ENCODE measurements at regions not wholly inside any gene's neighbourhood (a gene's known extent, or its start where the extent isn't known, plus 50 kb on each side); places are given as distances from the start of the nearest gene placed in this dataset.
"Not testable (repeated sequence)": the region's sequence is repeated elsewhere in the genome, so short reads cannot be mapped to it uniquely, and the experiment has no call there.

- DNase-seq (ENCODE audit: low spot score) (no peak), ATAC-seq (no peak)
- intact Hi-C loops (cut with DNase I): no loop called here
These were observed 128.1 kb upstream of the NPAS2 start for GRCh38 chr2:100691846-100692245.

- no peak for ATAC-seq
- no peak for DNase-seq (ENCODE audit: low spot score)
- intact Hi-C loops (cut with DNase I): no loop called here
These were observed 127.6 kb upstream of the NPAS2 start for GRCh38 chr2:100692381-100692780.

- intact Hi-C loops (cut with DNase I): no loop called here
- no peak for ATAC-seq
- no peak for DNase-seq (ENCODE audit: low spot score)
These were observed 127.0 kb upstream of the NPAS2 start for GRCh38 chr2:100692906-100693305.

- intact Hi-C loops (cut with DNase I): no loop called here
- ATAC-seq: no peak
- DNase-seq (ENCODE audit: low spot score): no peak
These were observed 120.8 kb upstream of the NPAS2 start for GRCh38 chr2:100699131-100699530.

- intact Hi-C loops (cut with DNase I): no loop called here
- DNase-seq (ENCODE audit: low spot score): no peak
- peak; percentile 10 for ATAC-seq
These were observed 117.4 kb upstream of the NPAS2 start for GRCh38 chr2:100702438-100703109.

GRCh38 chr2:100703213-100703612 lies 116.7 kb upstream of the NPAS2 start:
- peak; percentile 68 for ATAC-seq
- intact Hi-C loops (cut with DNase I): no loop called here
- no peak for DNase-seq (ENCODE audit: low spot score)

GRCh38 chr2:100703739-100704138 lies 116.2 kb upstream of the NPAS2 start:
- no peak for DNase-seq (ENCODE audit: low spot score)
- intact Hi-C loops (cut with DNase I): no loop called here
- ATAC-seq: no peak

GRCh38 chr2:100704156-100704555 lies 115.8 kb upstream of the NPAS2 start:
- ATAC-seq: no peak
- no peak for DNase-seq (ENCODE audit: low spot score)
- intact Hi-C loops (cut with DNase I): no loop called here

- DNase-seq (ENCODE audit: low spot score) (no peak), ATAC-seq (no peak)
- intact Hi-C loops (cut with DNase I): no loop called here
These were observed 115.2 kb upstream of the NPAS2 start for GRCh38 chr2:100704711-100705110.

GRCh38 chr2:100707016-100707947 lies 112.7 kb upstream of the NPAS2 start:
- DNase-seq (ENCODE audit: low spot score): no peak
- intact Hi-C loops (cut with DNase I): no loop called here
- no peak for ATAC-seq

- intact Hi-C loops (cut with DNase I): no loop called here
- no peak for DNase-seq (ENCODE audit: low spot score)
- ATAC-seq: no peak
These were observed 111.6 kb upstream of the NPAS2 start for GRCh38 chr2:100708333-100708732.

GRCh38 chr2:100713106-100713505 lies 106.8 kb upstream of the NPAS2 start:
- intact Hi-C loops (cut with DNase I): no loop called here
- no peak for DNase-seq (ENCODE audit: low spot score)
- no peak for ATAC-seq

GRCh38 chr2:100714396-100715010 lies 105.4 kb upstream of the NPAS2 start:
- not testable (repeated sequence) for ATAC-seq; DNase-seq (ENCODE audit: low spot score)

GRCh38 chr2:100715861-100716260 lies 104.1 kb upstream of the NPAS2 start:
- DNase-seq (ENCODE audit: low spot score); ATAC-seq; intact Hi-C loops (cut with DNase I): not testable (repeated sequence)

More at GRCh38 chr2:100714396-100715010, 105.4 kb upstream of the NPAS2 start:
- intact Hi-C loops (cut with DNase I): not testable (repeated sequence)

GRCh38 chr2:100716581-100716980 lies 103.4 kb upstream of the NPAS2 start:
- no peak for DNase-seq (ENCODE audit: low spot score)
- intact Hi-C loops (cut with DNase I): no loop called here
- ATAC-seq: no peak

GRCh38 chr2:100718065-100718629 lies 101.8 kb upstream of the NPAS2 start:
- ATAC-seq (no peak), DNase-seq (ENCODE audit: low spot score) (no peak)
- intact Hi-C loops (cut with DNase I): no loop called here

GRCh38 chr2:100720445-100720844 lies 99.5 kb upstream of the NPAS2 start:
- no peak for DNase-seq (ENCODE audit: low spot score)
- intact Hi-C loops (cut with DNase I): no loop called here
- no peak for ATAC-seq

- intact Hi-C loops (cut with DNase I): no loop called here
- DNase-seq (ENCODE audit: low spot score): no peak
- no peak for ATAC-seq
These were observed 98.2 kb upstream of the NPAS2 start for GRCh38 chr2:100721693-100722092.

- no peak for ATAC-seq
- intact Hi-C loops (cut with DNase I): no loop called here
- no peak for DNase-seq (ENCODE audit: low spot score)
These were observed 97.8 kb upstream of the NPAS2 start for GRCh38 chr2:100722125-100722524.

- DNase-seq (ENCODE audit: low spot score) (no peak), ATAC-seq (no peak)
- intact Hi-C loops (cut with DNase I): no loop called here
These were observed 93.1 kb upstream of the NPAS2 start for GRCh38 chr2:100726866-100727265.
